Fibroblast of gingiva (primary cell): ENCODE measurements at regions not wholly inside any gene's neighbourhood (a gene's known extent, or its start where the extent isn't known, plus 50 kb on each side); places are given as distances from the start of the nearest gene placed in this dataset.

Experiments used
- DNase-seq: peaks from one replicate; pipeline ENCODE4 v3.0.0-alpha.2; 2011; ENCODE audit warnings: low read depth

DNA sequence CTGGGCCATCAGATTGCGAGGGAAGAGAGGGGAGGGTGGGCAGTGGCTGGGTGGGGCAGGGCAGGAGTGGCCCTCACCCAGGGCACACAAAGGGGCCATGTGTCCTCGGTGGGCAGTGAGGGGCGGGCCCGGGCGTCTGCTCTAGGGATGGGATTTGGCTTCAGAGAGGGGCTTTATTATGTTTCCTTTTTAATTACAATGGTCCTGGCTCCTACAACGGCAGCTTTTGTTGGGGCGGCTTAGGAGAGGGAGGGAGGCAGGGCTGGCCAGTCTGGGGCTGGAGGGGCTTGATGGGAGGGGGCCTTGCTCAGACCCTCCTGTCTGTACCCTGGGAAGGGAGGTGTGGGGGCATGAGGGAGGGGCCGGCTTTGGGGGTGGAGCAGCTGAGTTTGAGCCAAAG, 102.8 kb upstream of the WNT4 start:
- no peak for DNase-seq

- no peak for DNase-seq
Measured at GRCh38 chr1:22246755-22247480, 104.0 kb upstream of the WNT4 start.

DNA sequence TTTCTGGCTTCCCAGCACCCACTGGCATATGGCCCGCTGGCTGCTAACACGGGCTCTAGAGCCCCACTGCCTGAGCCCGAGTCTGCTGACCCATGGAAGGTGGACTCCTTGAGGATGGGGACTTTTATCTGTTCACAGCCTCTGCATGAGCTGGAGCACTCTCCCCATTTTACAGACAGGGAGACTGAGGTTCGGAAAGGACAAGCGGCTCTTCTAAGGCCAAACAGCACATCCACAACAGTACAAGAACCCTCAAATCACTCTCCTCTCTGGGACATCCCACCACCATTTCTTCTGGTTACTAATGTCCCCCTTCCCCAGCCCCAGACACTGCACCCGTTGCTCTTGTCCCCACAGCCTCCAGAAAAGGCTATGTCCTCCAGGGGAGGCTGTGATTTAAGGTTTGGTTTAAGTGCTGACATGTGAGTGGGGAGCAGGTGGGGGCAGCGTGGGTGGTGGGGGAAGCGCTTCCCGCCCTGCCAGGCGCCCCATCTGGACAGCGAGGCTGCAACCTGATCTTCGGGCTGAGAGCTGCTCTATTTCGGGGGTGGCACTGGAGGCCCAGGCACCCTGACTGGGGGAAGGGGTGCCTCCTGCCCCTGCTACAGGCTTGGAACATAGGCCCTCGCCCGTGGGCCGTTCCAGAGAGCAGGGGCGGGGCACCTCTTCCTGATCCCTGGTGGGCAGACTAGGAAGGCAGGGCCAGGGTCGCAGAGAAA, 104.8 kb upstream of the WNT4 start:
- DNase-seq = no peak

DNA sequence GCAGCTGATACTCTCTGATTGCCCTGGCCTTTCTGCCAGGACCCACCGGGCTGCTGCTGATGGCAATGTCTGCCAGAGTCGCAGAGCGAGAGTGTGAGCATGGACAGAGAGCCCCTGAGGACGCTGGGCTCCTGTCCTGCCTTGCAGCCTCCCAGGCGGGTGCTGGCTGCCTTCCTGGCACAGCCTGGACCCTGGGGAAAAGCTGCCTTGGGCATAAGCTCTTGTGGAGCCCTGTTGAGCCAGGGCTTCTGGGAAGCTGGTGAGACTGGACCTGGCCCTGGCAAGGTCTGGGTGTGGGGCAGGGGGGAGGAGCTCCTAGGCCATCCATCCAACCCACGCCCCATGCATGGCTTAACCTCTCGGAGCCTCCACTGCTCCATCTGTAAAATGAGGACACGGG, 105.8 kb upstream of the WNT4 start:
- DNase-seq = no peak

GRCh38 chr1:22249928-22250680, 107.2 kb upstream of the WNT4 start:
- no peak for DNase-seq

- DNase-seq = no peak
Measured at GRCh38 chr1:22250724-22251123, 107.8 kb upstream of the WNT4 start.

- DNase-seq = no peak
Measured at GRCh38 chr1:22252251-22252650, 109.4 kb upstream of the WNT4 start.

DNA sequence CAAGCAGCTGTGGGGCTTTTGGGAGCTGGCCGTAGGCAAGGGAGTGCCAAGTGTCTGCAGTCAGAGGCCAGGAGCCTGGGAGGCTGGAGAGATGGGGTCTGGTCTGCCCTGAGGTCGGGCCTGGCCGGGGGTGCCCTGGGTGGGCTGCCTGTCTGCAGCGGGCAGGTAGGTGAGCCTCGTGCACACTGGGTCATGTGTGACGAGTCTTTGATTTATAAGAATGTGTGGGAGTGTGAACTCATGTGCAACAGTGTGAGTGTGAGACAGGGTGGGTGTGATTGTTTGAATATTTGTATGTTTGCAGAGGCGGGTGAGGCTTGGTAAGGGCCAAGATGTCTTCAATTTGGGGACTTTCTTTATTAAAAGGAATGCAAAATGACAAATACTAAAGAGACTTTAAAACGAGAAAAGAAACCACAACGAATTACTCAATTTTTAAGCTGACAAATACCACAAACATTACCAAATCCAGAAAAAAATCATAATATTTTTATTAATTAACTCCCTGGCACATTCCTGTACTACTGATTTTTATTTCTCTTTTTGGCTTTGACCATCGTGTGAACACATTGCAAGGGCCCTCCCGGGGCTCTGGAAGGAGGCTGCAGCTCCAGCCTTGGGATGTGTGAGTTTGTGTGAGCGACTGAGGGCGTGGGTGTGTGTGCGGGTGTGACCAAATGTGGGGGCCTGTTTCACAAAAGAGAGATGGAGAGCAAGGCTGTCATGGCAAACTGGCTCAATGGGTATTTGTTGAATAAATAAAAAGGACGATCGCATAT, 110.3 kb upstream of the WNT4 start:
- DNase-seq = no peak

- no peak for DNase-seq
Measured at GRCh38 chr1:22254756-22255155, 111.9 kb upstream of the WNT4 start.

- no peak for DNase-seq
Measured at GRCh38 chr1:22255341-22256212, 112.7 kb upstream of the WNT4 start.

DNA sequence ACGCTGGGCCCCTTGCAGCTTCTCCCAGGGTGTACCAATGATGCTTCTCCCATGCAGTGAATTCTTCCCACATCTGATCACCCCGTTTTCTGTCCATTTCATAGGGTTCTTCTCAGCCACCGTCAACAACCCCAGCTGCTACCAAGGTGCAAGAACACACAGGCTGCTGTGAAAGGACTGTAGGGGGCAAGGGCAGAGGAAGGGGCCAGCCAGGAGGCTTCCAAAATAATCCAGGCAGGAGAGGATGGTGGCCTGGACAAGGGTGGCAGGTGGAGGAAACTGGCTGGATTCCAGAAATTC, 113.3 kb upstream of the WNT4 start:
- no peak for DNase-seq

DNA sequence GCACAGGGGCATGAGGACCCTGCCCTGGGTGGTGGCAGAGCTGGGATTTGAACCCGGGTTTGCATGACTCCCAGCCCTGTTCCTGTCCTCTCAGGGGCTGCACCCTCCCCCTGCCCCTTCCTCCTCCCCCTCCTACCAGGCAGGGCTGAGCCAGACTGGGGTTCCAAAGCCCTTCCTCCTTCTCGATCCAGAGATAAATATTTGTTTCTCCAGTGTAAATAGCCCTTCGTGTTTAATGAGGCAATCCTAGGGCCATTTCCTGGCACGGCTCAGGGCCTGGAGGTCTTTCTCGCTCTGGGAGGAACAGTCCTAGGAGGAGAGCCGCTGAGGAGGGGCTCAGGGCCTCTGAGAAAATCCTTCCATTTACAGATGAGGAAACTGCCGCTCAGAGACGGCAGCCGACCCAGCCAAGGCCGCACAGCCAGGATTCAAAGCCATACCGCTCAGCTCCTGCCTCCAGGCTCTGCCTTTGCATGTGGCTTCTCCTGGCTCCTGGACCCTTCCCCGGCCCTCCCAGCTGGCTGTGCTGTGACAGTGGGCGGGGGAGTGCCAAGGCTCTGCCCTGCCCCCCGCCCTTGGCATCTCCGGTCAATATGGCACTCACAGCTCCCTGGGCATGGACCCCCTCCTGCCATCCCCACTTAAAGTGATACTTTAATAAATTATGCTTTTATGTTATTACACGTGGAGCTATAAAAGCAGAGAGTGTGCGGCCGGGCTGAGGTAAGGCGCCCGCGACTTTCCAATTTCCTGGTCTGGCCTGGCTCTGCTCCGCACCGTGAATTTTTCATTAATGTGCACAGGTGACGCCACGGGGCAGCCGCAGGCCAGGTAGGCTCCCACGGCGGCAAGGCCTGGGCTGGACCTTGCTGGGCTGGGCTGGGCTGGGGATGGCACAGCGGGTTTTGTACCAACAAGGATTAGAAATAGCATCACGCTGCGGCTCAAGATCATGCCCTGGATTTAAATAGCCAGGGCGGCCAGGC, 114.7 kb upstream of the WNT4 start:
- DNase-seq = no peak

DNA sequence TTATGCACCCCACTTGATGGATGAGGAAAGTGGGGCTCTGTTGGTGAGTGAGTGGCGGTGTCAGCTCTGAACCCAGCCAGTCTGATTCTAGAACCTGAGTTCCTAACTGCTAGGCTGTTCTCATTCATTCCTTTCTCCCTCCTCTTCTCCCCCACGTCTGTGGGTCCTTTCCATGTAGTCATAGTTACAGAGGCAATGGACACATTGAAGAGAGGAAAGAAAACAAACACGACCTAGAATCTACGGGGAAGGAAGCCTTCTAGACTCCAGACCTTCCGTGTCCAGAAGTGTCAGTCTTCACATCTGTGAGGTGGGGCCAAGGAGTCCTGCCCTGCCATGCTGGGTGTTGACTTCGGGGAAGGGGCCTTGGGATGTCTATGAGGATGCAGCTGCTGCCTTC, 115.8 kb upstream of the WNT4 start:
- DNase-seq = no peak

GRCh38 chr1:22259551-22260282, 116.8 kb upstream of the WNT4 start:
- DNase-seq = no peak

GRCh38 chr1:22260860-22261432, 118.0 kb upstream of the WNT4 start:
- DNase-seq = no peak

- DNase-seq = no peak
Measured at GRCh38 chr1:22261580-22261979, 118.7 kb upstream of the WNT4 start.

GRCh38 chr1:22262583-22262982, 119.7 kb upstream of the WNT4 start:
- no peak for DNase-seq

DNA sequence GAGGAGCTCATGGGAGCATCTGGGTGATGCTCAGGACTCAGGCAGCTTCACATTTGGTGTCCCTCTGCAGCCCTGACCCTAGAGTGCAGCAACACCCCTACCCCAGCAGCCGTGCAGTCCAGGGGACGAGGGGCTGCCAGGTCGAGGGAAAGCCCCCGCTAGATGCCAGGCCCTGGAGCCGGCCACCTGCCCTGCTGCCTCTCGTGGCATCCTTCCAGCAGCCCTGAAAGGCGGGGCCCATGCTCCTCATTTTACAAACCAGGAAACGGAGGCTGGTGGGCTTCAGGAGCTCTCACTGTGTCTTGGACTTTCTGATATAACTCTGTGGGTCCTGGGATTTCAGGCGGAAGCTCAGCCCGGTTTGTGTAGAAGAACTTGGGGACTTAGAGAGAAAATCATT, 120.5 kb upstream of the WNT4 start:
- DNase-seq = no peak
